Spleen (tissue), 11 donors: ENCODE measurements at regions not wholly inside any gene's neighbourhood (a gene's known extent, or its start where the extent isn't known, plus 50 kb on each side); places are given as distances from the start of the nearest gene placed in this dataset.

Experiments
- DNase-seq: peaks from one replicate; pipeline ENCODE4 v3.0.0-alpha.2; 2020
- H3K27ac ChIP-seq, 8 donors: fragments of 200-600 bp; sonication (generic) in 7 of 8; 1 replicate in 4 of 8; 2 replicates in 4 of 8; pipeline versions ENCODE4 v1.5.0 to v1.8.0; 2016 to 2021; ENCODE audit warnings: inconsistent platforms in 4 of 8, mild to moderate bottlenecking in 4 of 8, moderate library complexity in 1 of 8
- H3K27me3 ChIP-seq, 7 donors: fragments of 200-600 bp; sonication (generic) in 6 of 7; replicated peaks in 1 of 7; 1 replicate in 4 of 7; 2 replicates in 3 of 7; pipeline versions ENCODE4 v1.5.0 to v1.8.0; 2016 to 2021; ENCODE audit warnings: inconsistent platforms in 3 of 7, mild to moderate bottlenecking in 1 of 7
- H3K36me3 ChIP-seq, 6 donors: fragments of 200-600 bp; sonication (generic) in 5 of 6; 1 replicate in 4 of 6; 2 replicates in 2 of 6; pipeline versions ENCODE4 v1.5.0 to v1.8.0; 2016 to 2021; ENCODE audit warnings: inconsistent platforms in 2 of 6
- H3K4me1 ChIP-seq, 6 donors: fragments of 200-600 bp; sonication (generic) in 5 of 6; 1 replicate in 3 of 6; 2 replicates in 3 of 6; pipeline versions ENCODE4 v1.5.0 to v1.8.0; 2016 to 2021; ENCODE audit warnings: inconsistent platforms in 3 of 6
- H3K4me3 ChIP-seq, 8 donors: fragments of 200-600 bp; sonication (generic) in 7 of 8; 1 replicate in 4 of 8; 2 replicates in 4 of 8; pipeline versions ENCODE4 v1.5.0 to v1.8.0; 2016 to 2021; ENCODE audit warnings: inconsistent platforms in 4 of 8, mild to moderate bottlenecking in 4 of 8, moderate library complexity in 2 of 8
- H3K9me3 ChIP-seq, 8 donors: fragments of 200-600 bp; sonication (generic) in 7 of 8; 1 replicate in 4 of 8; 2 replicates in 4 of 8; pipeline versions ENCODE4 v1.5.0 to v1.8.0; 2016 to 2021; ENCODE audit warnings: inconsistent platforms in 4 of 8
- POLR2A ChIP-seq, 3 donors: fragments of 450-650 bp; IDR thresholded peaks; one replicate each; pipeline ENCODE4 v1.5.1; 2017; ENCODE audit warnings: antibody characterized with exemption in 3 of 3, mild to moderate bottlenecking in 1 of 3
- POLR2AphosphoS5 ChIP-seq, 3 donors: sonication (generic); formaldehyde crosslinking; IDR thresholded peaks; one replicate each; pipeline ENCODE4 v1.5.1; 2017; ENCODE audit warnings: antibody characterized with exemption in 3 of 3
- WGBS, 5 donors: extraction: QIAGEN DNeasy Blood & Tissue Kit in 3 of 5; methylation state at CpG; one replicate each; pipeline versions ENCODE4 v1.1.5 to v1.1.7; 2013 to 2018; 5-methylcytosine and 5-hydroxymethylcytosine counted together
- intact Hi-C: fragments of 100-400 bp; cut with DNase I; formaldehyde crosslinking; loops from one replicate; pipeline ENCODE4 v1.15.0; 2023; ENCODE audit warnings: low total_unique reads
- TF ChIP-seq, protein P1 (sequence below), 11 experiments: fragments of 200-600 bp in 7 of 11; fragments of 450-650 bp in 4 of 11; sonication (generic) in 4 of 11; IDR thresholded peaks in 8 of 11; conservative IDR thresholded peaks in 3 of 11; 1 replicate in 7 of 11; 2 replicates in 4 of 11; pipeline versions ENCODE4 v1.4.0 to v1.8.0; 2016 to 2021; ENCODE audit warnings: antibody characterized with exemption in 11 of 11, inconsistent platforms in 4 of 11, mild to moderate bottlenecking in 1 of 11
- donor health status: healthy with polysubstance abuse.
- donor health status: DM: no; HTN: no; CAD: no; lungs with moderate emphysema.
- donor health status: DM: no; HTN: no; CAD: no.
- donor health status: Bipolar disorder and iron deficiency.
- donor health status: healthy.
- donor health status: DM: no; HTN: no; CAD: no.
- donor health status: DM: yes; HTN: yes; CAD: no.

DNA sequence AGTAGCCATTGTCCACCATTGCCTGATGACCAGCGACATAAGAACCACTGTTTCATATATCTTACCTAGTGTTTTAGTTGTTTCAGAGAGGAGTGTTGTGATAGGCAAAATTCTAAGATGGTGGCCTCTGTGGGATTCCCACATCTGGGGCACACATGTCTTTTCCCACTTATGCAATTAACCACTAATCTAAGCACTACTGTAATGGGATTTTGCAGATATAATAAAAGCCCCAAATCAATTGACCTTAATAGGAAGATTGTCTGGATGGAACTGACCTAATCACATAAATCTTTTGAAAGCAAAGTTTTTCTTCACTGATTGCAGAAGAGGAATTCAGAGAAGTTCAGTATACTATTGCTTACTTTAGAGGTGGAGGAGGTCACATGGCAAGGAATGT, 469.9 kb downstream of the NUP35 start:
- H3K4me3 ChIP-seq, result no peak overlapping the region
- no peak overlapping the region for H3K27ac ChIP-seq
- no peaks in the 10 kb centered on the region for H3K4me1 ChIP-seq
- peaks cover 0 to 3% (median 0%) of the 10 kb centered on the region in 8 donors for H3K9me3 ChIP-seq
- no peaks in the 10 kb centered on the region for H3K27me3 ChIP-seq
- no peak for DNase-seq
- H3K36me3 ChIP-seq, result no peaks in the 10 kb centered on the region
- intact Hi-C loops, result no loop called here
- 59 to 84% (median 78%) methylated on average over 1 of the region's 1 CpG for WGBS, 5 donors
- TF ChIP-seq POLR2AphosphoS5 (IDR thresholded peaks at IDR 0.05) (no peak), POLR2A (IDR thresholded peaks at IDR 0.05) (no peak)
- TF ChIP-seq, protein P1, sequence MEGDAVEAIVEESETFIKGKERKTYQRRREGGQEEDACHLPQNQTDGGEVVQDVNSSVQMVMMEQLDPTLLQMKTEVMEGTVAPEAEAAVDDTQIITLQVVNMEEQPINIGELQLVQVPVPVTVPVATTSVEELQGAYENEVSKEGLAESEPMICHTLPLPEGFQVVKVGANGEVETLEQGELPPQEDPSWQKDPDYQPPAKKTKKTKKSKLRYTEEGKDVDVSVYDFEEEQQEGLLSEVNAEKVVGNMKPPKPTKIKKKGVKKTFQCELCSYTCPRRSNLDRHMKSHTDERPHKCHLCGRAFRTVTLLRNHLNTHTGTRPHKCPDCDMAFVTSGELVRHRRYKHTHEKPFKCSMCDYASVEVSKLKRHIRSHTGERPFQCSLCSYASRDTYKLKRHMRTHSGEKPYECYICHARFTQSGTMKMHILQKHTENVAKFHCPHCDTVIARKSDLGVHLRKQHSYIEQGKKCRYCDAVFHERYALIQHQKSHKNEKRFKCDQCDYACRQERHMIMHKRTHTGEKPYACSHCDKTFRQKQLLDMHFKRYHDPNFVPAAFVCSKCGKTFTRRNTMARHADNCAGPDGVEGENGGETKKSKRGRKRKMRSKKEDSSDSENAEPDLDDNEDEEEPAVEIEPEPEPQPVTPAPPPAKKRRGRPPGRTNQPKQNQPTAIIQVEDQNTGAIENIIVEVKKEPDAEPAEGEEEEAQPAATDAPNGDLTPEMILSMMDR (IDR thresholded peaks at IDR 0.05 in 8 of 11, conservative IDR thresholded peaks at IDR 0.05 in 3 of 11), result no peak

DNA sequence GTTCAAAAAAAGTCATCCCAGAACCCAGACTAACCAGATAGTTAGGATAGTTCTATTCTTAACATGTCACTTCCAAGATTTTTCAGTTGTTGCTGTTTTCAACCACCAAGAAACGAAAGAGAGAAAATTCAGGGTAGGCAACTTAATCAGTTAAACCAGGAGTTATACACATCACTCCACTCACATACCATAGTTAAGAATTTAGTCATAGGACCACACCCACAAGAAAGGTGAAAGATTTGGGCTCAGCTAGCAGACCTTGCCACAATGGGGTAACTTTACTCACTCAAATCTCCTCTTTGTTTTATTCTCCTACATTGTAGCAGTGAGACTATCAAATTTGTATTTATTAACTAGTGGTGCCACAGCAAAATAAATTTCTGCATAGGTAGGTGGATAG, 473.6 kb downstream of the NUP35 start:
- Histone ChIP-seq H3K4me1 (no peaks in the 10 kb centered on the region), H3K9me3 (no peaks in the 10 kb centered on the region), H3K4me3 (no peak overlapping the region), H3K27ac (no peak overlapping the region), H3K27me3 (no peaks in the 10 kb centered on the region), H3K36me3 (no peaks in the 10 kb centered on the region)
- DNase-seq, result no peak
- WGBS, 5 donors, result 60 to 84% (median 72%) methylated on average over 1 of the region's 1 CpG
- intact Hi-C loops, result no loop called here
- TF ChIP-seq POLR2A (IDR thresholded peaks at IDR 0.05) (no peak), POLR2AphosphoS5 (IDR thresholded peaks at IDR 0.05) (no peak)
- TF ChIP-seq, protein P1 (IDR thresholded peaks at IDR 0.05 in 8 of 11, conservative IDR thresholded peaks at IDR 0.05 in 3 of 11), result no peak

DNA sequence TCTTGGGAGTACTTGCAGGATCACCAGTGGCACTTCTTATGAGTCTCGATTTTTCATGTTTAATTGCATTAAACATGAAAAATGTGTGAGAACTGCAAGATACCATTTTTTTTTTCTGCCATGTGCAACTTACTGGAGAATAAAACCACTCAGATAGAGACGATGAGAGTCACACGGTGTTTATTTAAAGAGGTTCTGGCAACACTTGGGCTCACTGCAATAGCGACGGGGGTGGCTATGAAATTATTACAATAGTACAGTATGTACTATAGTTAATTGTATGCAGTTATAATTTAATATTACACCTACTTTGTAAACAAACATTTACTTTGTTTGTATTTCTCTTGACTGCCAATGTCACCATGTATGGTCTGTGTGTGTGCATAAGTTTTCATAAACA, 479.8 kb downstream of the NUP35 start:
- Histone ChIP-seq H3K4me1 (no peaks in the 10 kb centered on the region), H3K27ac (no peak overlapping the region), H3K27me3 (no peaks in the 10 kb centered on the region), H3K9me3 (peaks cover 0 to 5% (median 0%) of the 10 kb centered on the region in 8 donors), H3K4me3 (no peak overlapping the region), H3K36me3 (no peaks in the 10 kb centered on the region)
- no peak for DNase-seq
- 81 to 88% (median 86%) methylated on average over 5 of the region's 5 CpGs for WGBS, 5 donors
- TF ChIP-seq POLR2A (IDR thresholded peaks at IDR 0.05), result no peak
- TF ChIP-seq POLR2AphosphoS5 (IDR thresholded peaks at IDR 0.05), result no peak
- TF ChIP-seq, protein P1 (IDR thresholded peaks at IDR 0.05 in 8 of 11, conservative IDR thresholded peaks at IDR 0.05 in 3 of 11), result no peak
- intact Hi-C loops, result no loop called here

DNA sequence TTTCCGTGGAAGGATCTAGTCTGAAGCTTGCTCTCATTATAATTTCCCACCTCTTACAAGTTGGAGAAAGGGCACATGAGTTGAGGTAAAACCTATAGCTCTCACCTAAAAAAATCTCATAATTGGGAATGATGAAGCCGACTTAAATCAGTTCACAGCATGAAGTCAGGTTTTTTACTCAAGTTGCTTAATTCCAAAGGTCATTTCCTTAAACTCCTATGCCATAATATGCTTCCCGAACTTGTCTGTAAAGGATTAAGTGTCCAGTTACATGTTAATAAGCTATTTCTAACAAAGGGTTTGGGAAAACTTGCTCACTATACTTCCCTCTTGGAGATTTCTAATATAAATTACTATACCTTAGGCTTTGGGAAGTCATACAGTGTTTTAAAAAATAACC, 481.2 kb downstream of the NUP35 start:
- Histone ChIP-seq H3K27me3 (no peaks in the 10 kb centered on the region), H3K9me3 (peaks cover 0 to 5% (median 0%) of the 10 kb centered on the region in 8 donors), H3K36me3 (no peaks in the 10 kb centered on the region), H3K4me1 (no peaks in the 10 kb centered on the region), H3K27ac (no peak overlapping the region), H3K4me3 (no peak overlapping the region)
- intact Hi-C loops, result no loop called here
- TF ChIP-seq, protein P1 (IDR thresholded peaks at IDR 0.05 in 8 of 11, conservative IDR thresholded peaks at IDR 0.05 in 3 of 11), result no peak
- TF ChIP-seq POLR2AphosphoS5 (IDR thresholded peaks at IDR 0.05), result no peak
- TF ChIP-seq POLR2A (IDR thresholded peaks at IDR 0.05), result no peak
- no peak for DNase-seq
- 71 to 92% (median 83%) methylated on average over 3 of the region's 3 CpGs for WGBS, 5 donors
